GM19468 (cell line): ENCODE measurements at regions not wholly inside any gene's neighbourhood (a gene's known extent, or its start where the extent isn't known, plus 50 kb on each side); places are given as distances from the start of the nearest gene placed in this dataset.
"Not testable (repeated sequence)": the region's sequence is repeated elsewhere in the genome, so short reads cannot be mapped to it uniquely, and the experiment has no call there.

Experiments used
- ATAC-seq: cut with Tn5 transposase; IDR thresholded peaks from one replicate; pipeline ENCODE4 v1.9.1; 2021; ENCODE audit warnings: mild to moderate bottlenecking, moderate library complexity, moderate number of reproducible peaks; ENCODE audit not compliant: unreplicated experiment; ENCODE audit errors: extremely low read depth

- ATAC-seq, result no peak
Measured at GRCh38 chr5:96219580-96220281, 213.3 kb downstream of the PCSK1 start.

- ATAC-seq, result no peak
Measured at GRCh38 chr5:96218653-96219052, 214.4 kb downstream of the PCSK1 start.

- ATAC-seq, result no peak
Measured at GRCh38 chr5:96214442-96215197, 218.4 kb downstream of the PCSK1 start.

DNA sequence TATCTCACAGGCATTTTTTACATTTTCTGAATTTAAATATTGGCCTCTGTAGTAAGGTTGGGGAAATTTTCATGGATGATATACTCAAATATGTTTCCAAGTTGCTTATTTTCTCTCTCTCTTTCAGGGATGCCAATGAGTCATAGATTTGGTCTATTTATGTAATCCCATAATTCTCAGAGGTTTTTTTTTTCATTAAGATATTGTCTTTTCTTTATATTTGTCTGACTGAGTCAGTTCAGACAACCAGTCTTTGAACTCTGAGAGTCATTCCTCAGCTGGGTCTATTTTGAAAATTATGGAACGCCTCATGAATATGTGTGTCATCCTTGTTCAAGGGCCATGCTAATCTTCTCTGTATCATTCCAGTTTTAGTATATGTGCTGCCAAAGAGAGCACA lies 223.2 kb downstream of the PCSK1 start:
- ATAC-seq, result no peak

- ATAC-seq, result no peak
Measured at GRCh38 chr5:96207420-96207819, 225.6 kb downstream of the PCSK1 start.

DNA sequence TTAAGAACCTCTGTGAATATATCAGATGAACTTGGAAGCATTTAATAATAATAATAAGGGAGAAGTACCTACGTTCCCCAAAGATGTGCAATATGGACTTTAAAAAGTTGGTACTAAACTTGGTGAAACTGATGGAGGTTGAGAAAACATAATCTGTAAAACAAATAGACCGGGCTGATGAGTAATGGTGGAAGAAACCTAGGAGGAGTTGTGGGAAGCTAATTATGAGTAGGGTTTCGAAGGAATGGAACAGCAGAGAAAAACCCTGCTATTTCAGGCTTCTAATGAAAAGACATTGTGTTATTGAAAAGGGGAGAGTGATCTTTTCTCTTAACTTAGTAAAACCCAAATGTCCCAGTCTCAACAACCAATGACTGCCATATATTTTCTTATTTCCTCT lies 229.3 kb downstream of the PCSK1 start:
- ATAC-seq, result no peak

DNA sequence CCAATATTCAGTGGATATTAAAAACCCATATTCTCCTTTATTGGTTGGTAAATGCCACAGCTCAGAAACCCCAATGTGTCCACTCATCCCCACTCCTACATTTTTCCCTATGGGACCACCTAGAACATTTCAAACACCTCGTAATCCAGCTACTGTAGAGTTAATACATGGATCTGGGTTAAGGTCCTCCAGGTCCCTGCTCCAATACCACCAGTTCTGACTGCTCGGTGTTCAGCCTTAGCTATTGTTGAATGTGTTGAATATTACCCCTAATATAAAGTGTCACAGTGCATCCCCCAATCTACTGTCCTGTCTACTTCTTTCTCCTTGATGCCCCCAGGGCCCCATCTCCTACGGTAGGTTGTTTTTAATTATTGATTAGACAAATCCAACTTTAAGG lies 231.5 kb downstream of the PCSK1 start:
- no peak for ATAC-seq

- no peak for ATAC-seq
Measured at GRCh38 chr5:96200641-96201040, 232.4 kb downstream of the PCSK1 start.

DNA sequence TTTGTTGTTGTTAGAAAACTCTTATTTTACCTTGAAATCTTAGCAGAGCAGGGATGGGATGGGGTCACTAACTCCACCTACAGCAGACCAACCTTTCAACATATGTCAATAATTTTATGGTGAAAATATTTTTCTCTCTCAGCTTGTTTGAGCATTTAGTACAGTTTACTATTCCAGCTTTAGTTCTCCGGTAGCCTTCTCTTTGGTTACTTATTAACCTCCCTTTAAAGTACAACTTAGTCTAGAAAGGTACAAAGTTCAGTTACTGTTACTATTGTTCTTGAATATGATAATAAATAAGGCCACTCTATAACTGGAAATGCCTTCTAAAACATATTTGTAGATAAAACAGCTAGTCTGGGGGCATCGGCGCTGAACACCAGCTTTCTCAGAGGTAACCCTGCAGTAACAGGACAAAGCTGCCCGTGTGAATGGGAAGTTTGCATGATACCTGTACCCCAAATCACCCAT lies 233.3 kb downstream of the PCSK1 start:
- ATAC-seq, result no peak

DNA sequence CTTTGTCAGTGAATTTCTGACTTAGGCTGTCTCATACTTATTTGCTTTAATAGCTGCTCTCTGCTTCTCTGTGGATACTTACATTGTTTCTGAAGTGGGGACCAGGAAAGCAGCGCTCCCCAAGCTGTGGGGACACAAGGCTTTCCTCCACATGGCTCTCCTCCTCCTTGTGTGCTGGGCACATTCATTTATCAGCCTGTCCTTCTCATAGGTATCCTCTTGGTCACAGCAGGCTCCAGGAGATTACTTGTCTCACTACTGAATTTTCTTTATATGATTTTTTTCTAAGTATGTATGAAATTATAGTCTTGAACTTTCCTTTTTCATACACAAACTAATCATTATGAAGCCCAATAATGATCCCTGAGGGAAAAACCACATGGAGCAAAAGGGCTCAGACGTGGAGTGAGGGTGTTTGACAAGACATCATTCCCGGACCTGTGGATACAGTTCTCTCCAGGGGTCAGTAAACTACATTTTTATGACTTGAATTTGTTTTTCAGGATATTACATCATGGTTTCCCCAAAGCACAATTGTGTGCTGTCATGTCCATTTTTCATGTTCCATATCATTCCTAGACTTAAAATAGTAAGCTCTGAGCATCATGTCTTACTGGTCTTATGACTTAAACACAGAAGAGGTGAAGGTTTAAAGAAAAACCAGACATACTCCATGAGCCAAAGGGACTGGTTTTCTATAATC lies 234.5 kb downstream of the PCSK1 start:
- no peak for ATAC-seq

GRCh38 chr5:96197767-96198166 lies 235.3 kb downstream of the PCSK1 start:
- not testable (repeated sequence) for ATAC-seq

- ATAC-seq, result no peak
Measured at GRCh38 chr5:96197347-96197746, 235.7 kb upstream of the ELL2 start.

DNA sequence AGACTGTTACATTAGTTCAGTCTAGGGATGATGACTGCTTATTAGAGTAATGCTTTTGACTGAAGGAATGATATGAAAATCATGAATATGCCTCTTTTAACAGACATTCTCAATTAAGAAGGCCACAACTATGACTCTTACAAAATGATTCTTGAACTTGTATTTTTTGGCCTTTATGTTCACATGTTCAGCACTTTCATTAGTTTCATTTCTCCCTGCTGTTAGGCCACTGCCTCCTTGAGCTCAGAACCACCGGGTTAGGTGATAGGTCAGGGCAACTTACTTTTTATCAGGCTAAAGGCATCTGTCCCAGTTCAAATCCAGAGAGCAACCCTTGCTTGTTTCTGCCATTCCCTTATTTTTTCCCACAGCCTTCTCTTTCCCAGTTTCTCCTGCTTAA lies 235.2 kb upstream of the ELL2 start:
- ATAC-seq, result no peak

DNA sequence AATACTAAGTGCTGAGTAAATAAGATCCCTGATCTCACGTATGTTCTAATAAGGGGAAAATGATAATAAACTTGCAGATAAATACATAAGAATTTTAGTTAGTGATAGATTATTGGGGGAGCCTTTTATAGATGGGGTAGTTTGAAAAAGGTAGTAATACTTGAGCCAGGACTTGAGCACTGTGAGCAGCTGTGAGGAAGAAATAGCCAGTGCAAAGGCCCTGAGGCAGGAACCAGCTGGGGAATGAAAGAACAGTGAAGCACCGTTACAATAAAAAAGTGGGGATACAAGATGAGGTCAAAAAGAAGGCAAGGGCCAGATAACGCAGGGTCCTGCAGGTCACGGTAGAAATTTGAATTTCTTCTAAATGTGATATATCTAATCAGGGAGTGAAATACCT lies 234.8 kb upstream of the ELL2 start:
- ATAC-seq, result no peak

DNA sequence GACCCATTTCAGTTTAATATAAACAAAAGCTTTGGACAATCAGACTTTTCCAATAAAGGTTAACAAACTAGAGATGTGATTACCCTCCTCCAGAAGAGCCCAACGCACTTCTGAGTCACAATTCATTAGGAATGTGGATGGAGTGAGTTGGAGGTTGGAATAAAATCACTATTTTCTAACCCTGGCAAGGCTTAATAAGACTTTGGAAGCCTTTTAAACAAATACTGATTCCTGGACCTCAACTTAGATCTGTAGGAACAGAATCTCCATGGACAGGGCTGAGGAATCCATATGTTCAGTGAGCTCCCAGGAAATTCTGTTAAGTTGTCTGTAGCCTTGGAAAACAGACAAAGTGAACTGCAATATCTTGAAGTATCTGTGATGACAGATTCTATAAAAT lies 233.5 kb upstream of the ELL2 start:
- ATAC-seq, result no peak

GRCh38 chr5:96194593-96194992 lies 232.9 kb upstream of the ELL2 start:
- no peak for ATAC-seq

DNA sequence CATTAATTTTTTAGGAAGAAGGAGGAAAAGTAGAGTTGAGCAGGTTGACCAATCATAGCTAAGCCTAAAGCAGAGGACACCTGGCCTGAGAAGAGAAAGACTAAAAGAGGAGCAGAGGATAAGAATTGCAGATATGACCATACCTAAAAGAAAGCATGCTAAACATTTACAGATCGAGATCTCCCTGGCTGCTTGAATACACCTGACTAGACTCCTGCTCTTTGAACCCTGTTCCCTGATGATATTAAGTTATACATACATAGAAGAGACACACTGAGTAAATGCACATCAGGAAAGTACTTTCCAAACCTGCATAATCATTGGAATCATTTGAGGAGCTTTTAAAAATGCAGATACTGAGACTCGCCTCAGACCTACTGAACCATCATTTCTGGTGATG lies 232.3 kb upstream of the ELL2 start:
- ATAC-seq, result no peak

DNA sequence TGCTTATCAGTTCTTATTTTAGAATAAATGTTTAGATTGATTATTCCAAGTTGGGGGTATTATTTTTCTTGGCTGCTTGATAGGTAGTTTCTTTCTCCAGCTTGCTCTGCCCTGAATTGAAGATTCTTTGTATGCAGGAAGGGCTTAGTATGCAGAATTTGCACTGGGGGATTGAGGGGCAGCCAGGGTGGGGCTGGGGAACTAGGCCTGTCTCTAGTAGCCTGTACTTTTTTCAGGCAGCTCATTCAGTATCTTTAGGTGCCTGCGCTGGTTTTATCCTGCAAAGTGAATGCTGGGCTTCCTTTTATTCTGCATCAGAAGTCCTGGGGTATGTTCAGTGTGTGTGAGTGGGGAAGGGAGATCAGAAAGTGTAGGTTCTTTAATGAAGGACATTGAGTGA lies 228.3 kb upstream of the ELL2 start:
- no peak for ATAC-seq

GRCh38 chr5:96189028-96189826 lies 227.6 kb upstream of the ELL2 start:
- ATAC-seq, result no peak

DNA sequence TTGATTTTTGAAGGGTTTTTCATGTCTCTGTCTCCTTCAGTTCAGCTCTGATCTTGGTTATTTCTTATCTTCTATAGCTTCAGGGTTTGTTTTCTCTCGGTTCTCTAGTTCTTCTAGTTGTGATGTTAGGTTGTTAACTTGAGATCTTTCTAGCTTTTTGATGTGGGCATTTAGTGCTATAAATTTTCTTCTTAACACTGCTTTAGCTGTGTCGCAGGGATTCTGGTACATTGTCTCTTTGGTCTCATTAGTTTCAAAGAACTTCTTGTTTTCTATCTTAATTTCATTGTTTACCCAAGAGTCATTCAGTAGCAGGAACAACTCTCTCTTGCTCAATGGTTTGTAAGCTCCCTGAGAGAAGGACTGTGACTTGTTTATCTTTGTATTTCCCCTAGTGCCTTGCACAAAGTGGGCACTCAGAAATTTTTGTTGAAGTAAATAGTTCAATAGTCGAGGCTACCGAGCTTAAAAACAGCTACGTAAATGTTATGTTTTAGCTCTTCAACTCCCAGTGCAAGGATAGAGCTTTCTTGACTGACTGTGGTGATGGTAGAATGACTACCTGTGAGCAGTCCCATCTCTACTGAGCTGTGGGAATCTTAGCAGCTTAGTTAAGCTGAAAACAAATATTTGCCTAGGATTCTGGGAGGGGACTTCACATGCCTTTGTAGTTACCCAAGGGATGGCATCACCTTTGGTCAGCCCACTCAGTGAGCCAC lies 225.8 kb upstream of the ELL2 start:
- no peak for ATAC-seq
